ENCODE measurements at regions not wholly inside any gene's neighbourhood (a gene's known extent, or its start where the extent isn't known, plus 50 kb on each side); places are given as distances from the start of the nearest gene placed in this dataset.

- TF ChIP-seq CTCF (conservative IDR thresholded peaks at IDR 0.05; ENCODE audit: low read depth, low read length) (no peak), EZH2 (IDR thresholded peaks at IDR 0.05; ENCODE audit: borderline replicate concordance, low read depth, low read length, poor library complexity, severe bottlenecking) (no peak)
Measured at GRCh38 chr12:46546634-46547273, 174.2 kb upstream of the SLC38A2 start.
